RPMI7951 (cell line): ENCODE measurements at regions not wholly inside any gene's neighbourhood (a gene's known extent, or its start where the extent isn't known, plus 50 kb on each side); places are given as distances from the start of the nearest gene placed in this dataset.
A peak's percentile ranks its signal among the peaks of the same experiment; 100 is the strongest.
"Not testable (repeated sequence)": the region's sequence is repeated elsewhere in the genome, so short reads cannot be mapped to it uniquely, and the experiment has no call there.

ENCODE experiments used
- DNase-seq: peaks from one replicate; pipeline ENCODE4 v3.0.0-alpha.2; 2012; ENCODE audit warnings: low read depth

DNA sequence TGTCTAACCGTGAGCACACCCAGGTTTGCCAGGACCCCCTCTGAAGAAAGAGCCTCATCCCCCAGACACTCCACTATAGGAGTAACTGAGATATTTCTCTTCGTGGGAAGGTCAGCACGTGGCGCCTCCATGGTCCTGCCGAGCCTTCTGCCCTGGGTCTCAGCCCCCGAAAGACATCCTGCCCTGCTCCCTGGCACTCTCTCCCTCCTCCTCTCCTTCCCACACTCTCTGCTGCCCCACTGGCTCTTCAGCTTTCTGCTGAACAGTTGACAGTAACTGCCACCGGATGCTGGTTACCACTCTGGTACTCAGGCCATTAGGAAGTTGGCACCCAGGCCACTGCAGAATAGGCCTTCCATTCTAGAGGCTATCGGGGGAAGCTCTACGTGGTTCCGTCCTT lies 185.2 kb downstream of the UACA start:
- no peak for DNase-seq

DNA sequence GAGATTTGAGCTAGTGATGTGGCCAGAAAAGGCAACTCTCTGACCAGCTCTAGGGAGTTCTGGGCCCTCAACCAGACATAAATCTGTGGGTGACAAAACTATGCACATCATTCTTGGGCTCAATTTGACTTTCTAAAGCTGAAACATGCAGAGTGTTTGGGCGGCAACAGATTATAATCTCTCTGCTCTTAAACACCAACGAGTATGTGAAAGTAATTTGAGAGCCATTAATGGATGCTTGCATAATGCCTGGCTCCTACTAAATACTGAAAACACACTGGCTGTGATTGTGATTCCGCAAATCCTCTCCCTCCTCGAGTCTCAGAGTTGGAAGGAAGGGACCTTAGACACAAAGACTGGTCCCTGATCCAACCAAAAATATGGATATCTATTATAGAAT lies 186.7 kb downstream of the UACA start:
- DNase-seq = no peak

DNA sequence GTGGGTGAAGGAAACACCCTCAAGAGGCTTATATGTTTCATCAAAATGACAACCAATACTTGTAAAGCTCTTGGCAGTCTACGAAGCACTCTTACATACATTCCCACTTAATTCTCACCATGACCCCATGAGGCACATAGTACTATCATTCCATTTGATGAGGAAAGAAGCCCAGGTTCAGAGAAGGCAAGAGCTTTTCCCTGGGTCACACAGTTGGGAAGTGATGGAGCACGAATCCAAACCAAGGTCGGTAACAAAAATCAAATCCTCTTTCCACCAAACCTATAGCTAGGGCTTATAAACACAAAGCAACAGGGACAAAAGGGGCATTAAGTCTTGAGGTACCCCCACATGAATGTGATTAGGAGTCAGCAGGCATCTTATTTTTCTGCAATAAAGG lies 187.1 kb downstream of the UACA start:
- DNase-seq = no peak

DNA sequence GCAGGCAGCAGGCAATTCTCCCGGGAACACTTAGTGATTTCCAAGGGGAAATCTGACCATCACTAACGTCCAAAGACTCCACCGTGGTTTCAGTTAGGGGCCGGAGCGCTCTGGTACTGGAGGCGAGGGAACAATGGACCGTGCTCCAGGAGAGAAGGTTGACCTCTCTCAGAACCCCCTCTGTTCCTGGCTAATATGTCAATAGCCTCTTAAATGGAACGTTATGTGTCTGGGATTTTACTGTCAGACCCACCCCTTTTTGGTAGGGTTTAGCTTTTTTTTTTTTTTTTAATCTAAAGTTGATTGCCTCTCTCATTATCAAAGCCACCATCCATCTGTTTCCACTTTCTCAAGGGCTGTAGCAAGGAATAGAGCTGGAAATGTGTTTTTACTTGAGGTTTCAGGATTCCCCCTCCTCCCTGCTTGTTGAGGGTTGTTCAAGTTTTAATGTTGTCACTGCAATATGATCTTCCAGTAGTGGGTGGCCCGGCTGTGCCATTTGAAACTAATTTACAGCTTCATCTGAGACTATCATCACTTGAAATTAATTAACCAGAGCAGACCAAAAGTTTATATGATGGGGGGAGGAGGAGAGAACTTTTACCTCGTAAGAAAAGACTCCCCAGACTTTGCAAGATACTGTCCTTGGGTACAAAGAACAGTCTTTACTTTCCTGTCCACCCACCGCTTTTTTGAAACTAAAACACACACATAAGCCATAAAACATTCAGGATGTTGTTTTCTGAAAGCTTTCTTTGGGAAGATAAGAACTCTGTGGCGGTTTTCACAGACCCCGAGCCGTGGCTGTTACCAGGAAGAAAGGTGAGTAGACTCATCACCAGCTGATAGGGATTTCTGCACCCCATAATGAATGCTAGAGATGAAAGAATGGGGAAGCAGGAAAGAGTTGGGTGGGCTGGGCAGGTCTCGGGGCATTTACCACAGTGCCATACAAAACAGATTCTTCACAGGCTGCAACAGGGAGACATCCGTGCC lies 187.8 kb downstream of the UACA start:
- DNase-seq = peak; percentile 37

DNA sequence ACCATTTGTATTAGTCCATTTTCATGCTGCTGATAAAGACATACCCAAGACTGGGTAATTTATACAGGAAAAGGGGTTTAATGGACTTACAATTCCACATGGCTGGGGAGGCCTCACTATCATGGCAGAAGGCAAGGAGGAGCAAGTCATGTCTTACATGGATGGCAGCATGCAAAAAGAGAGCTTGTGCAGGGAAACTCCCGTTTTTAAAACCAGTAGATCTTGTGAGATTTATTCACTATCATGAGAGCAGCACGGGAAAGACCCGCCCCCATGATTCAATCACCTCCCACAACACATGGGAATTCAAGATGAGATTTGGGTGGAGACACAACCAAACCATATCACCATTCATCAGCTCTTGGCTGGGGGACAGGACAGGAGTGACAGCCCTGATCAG lies 189.0 kb downstream of the UACA start:
- DNase-seq = not testable (repeated sequence)

DNA sequence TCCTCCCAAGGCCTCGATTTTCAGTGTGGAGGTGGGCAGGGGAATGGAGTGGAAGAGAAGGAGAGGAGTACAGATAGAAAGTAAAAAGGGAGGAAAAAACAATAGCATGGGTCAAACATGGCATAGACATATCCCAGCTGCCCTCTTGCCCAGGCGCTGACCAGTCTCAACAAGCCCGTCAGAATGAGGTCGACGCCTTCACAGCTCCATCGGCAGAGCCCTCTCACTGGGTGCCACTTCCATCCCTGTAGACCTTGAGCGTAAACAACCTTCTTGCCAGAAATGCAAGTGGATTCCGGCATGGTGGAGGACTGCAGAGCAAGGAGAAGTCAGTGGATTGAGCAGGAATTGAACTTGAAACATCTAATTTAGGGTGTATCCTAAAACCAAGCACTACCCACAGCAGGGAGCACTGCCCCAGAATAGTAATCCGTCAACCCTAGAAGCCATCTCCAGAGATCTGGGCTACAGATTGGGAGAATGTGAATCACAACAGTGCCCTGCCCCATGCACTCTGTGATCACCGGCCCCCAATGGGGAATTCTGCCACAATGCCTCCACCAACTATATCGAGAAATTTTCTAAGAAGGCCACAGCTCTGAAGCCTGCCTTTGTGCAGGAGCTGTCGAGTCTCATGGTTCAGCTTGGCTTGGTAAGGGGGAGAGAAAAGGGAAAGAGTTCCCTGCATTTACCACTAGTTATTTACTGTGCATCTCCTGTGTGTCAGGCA lies 190.1 kb downstream of the UACA start:
- DNase-seq = no peak

DNA sequence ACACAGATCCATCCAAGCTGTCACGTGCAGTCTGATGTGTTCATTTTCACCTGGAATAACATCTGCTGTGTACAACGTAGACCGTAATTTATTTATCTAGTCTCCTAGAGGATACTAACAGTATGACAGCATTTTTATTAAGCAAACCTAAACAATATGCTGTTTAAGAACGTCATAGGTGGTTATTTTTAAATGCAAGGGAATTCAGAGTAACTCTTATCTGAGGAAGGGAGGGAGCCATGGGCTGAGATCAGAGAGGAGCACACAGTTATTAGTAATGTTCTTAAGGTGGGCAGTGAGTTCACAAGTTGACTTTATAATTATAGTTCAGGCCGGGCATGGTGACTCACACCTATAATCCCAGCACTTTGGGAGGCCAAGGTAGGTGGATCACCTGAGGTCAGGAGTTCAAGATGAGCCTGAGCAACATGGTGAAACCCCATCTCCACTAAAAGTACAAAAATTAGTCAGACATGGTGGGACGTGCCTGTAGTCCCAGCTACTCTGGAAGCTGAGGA lies 193.6 kb downstream of the UACA start:
- DNase-seq = no peak

DNA sequence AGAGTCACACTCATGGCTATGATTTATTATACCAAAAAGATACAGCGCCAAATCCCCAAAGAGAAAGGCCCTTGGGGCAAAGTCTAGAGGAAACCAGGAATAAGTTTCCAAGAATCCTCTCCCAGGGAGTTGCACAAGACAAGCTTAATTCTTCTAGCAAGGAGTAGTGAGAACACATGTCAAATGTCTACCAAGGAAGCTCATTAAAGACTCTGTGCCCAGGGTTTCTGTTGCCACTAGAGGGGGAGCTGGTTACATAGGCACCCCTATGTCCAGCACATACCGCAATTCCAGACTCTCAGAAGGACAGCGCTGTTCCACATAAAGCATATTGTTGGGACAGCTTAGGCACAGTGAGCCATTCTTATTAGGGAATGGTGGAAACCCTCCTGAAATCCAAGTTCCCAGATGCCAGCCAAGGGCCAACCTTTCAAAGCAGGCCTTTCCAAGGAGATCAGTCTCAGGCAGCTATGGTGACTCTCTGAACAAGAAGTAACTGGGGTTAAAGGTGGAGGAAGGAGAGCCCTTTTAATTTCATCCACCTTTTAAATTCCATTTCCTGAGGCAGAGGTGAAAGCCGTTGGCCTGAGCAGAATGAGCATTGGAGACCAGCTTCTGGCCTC lies 194.2 kb downstream of the UACA start:
- DNase-seq = peak; percentile 87

DNA sequence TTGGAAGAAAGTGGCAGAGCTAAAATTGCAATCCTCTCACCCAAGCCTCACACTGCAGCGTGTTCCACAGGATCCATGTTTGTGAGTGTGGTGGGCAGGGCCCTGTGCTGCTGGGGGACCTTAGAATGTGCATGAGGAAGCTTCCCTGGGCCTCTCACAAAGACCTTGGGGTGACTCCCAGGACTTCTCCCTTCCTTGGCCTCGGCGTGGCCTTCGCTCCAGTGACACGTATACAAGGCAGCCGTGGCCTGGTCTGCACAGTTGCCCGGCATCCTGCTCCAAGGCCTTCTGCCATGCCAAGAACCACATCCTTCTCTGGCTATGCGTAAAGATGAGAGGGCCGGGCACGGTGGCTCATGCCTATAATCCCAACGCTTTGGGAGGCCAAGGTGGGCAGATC lies 196.4 kb downstream of the UACA start:
- DNase-seq = no peak

DNA sequence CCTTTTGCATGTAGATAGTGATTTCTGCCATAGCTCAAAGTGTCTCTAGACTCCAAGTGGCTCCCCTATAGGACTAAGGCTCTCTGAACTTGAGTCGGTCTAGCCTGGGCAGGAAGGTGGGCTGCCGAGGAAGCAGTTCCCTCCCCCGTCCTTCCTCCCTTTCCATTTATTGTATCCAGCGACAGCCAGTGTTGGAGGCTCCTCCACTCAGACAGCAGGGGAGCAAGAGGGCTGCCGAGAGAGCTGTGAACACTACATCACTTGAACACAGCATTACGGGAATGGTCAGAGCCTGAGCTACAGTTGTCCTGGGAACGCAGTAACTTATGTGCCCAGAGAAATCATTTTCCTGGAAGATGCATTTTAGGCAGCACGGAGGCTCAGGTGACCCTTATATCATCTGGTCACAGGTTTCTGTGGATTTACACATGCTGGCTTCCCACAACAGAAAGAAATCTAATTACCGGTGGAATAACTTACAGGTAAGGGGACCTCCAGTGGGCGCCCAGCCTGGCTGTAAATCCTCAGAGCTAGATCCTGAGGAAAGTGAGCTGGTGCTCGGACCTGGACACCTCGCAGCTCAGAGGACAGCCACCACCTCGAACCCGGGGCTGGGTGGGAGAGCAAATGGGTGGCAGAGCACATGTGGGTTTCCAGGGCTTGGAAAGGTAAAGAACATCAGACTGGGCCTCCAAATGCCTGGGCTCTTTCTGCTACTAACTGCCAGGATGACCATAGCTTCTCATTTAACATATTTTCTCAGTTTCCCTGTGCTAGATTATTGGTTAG lies 197.1 kb downstream of the UACA start:
- no peak for DNase-seq

DNA sequence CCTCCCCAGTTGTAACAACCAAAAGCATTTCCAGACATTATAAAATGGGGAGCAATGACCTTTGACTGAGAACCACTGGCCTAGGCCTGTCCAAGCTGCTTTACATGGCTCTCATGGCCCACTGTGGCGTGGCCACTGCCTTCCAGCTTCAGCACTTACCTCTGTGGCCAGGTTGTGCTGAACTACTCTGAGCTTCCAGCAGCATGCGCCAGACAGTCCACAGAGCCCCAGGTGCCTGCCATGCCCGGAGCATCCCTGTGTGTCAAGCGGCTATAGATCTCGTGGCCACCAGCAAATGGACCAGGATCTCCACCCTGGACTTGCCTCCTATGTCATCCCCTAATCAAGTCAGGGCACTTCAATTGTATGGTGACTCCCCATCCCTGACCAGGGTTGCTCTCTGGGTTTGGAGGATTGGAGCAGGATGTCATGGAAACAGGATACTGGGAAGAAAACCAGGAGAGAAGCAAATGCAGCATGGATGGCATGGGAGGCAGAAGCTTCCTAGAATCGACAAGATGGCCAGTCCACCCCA lies 199.7 kb downstream of the UACA start:
- no peak for DNase-seq

DNA sequence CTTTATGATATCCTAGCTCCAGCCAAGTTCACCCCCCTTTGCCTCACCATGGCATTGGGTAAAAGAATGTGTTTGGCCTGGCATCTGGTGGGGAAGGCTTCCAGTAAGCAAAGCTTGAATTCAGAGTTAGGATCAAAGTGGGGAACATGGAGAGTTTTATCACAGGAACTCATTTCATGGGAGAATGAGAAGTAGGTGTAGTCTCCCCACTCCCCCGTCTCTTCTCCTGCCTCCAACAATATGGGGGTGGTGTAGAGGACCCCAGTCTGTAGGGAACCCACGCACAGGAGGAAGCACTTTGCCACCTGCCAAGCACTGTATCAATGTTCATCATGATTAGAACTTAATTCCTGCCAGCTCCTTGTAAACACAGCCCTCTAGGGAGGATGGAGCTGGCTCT lies 200.5 kb downstream of the UACA start:
- no peak for DNase-seq

DNA sequence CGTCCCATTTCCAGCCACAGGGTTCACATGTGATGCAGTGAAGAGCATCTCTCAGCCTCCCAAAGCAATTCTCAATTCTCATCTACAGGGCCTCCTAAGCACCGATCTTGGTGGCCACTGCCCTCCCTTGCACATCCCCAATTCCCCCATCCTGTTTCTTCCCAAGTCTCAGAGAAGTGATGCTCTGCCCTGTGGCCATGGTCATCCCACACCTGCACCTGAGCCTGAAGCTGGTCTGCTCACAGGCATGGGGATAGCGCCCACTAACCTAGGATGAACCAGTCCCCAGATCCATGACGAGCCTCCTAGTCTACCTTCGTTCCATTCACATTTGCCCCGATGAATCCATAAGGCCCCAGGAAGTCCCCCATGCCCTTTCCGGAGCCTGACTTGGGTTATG lies 201.5 kb downstream of the UACA start:
- no peak for DNase-seq

DNA sequence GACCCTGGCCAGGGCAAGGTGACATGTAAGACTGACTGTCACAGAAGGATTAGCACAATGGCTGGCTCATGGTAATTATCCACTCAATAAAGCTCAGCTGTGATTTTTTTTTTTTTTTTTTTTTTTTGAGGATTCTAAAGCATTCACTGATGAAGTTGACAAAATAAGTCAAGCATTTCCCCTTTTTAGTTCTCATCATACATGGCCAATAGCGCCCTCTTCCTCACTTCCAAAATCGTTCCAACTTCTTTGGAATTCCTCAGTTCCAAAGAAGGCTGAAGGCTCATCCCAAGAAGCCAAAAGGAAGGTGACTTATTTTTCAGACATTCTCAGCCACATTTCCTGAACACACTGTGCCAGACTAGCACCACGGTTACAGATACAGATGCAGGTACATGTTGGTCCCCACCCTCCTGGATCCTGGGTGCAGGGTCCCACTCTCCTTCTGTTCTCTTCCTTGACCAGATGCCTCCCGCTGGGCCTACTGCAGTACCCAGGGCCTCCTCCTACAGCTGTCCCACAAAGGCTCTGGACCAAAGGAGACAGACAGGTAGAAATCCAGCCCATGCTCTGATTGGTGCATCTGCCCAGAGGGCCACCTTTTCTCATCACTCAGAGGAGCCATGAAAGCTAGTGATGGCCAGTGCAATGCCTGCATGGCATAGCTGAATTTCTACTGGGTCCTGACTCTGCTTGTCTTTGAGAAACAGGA lies 202.6 kb downstream of the UACA start:
- DNase-seq = no peak

DNA sequence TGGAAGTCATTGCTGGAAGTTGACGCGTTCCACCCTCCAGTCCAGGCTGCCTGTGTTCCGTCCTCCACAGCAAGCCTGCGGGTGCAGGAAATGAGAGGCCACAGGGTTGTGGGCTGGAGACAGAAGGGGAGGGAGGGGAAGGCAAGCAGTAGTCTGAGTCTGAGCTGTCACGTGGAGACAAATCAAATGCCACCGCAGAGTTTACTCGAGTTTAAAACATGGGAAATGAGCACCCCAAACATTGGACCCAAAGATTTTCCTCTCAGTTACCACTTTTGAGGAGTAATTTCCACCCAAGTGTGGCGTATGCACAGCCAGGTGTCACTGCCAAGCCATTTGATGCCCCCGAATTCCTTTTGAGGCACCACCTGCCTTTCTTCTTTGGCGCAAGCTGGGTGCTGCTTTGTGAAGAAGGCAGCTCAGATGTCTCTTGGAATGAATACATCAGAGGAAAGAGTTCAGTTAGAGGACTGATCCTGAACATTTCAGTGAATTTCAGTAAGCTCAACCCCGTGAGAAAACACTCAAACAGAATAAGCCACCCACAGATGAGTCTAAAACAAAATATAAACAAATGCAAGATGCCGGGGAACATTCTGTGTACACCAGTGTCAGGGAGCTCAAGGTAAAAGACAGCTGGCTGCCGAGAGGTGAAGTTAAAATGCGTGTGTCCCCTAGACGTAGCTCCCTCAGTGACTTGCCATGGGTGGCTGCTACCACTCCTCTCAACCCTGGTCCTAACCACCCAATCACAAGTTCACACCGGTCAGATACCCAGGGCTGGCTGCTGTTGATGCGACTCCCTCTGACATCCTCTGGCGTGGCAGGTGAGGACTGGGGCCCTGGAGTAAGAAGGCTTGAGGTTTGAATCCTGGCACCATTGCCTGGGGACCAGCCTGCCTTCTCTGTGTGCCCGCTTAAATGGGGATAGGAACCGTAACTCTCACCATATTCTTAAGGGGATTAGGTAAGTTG lies 203.8 kb downstream of the UACA start:
- peak; percentile 67 for DNase-seq

DNA sequence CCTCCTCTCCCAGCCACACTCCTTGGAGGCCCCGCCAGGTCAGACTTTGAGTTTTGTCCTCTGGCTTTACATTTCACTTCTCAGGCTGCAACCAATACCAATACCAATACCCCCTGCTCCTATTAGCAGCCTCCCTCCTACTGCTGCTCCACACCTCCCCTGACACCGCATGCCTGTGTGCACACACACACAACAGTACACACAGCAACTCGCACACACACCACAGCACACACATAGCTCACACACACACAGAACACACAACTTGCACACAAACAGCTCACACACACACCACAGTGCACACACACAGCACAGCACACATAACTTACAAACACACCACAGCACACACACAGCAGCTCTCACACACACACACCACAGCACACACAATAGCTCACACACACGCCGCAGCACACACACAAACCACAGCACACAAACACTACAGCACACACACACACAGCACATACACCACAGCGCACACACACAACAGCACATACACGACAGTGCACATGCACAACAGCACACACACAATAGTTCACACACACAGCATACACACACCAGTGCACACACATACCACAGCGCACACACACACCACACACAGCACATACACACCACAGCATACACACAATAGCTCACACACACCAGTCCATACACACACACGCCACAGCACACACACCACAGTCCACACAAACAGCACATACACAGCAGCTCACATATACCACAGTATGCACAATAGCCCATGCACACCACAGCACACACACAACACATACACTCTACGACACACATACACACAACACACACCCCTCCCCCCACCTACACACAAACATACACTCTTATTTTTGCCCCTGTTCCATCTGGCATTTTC lies 204.7 kb downstream of the UACA start:
- no peak for DNase-seq

DNA sequence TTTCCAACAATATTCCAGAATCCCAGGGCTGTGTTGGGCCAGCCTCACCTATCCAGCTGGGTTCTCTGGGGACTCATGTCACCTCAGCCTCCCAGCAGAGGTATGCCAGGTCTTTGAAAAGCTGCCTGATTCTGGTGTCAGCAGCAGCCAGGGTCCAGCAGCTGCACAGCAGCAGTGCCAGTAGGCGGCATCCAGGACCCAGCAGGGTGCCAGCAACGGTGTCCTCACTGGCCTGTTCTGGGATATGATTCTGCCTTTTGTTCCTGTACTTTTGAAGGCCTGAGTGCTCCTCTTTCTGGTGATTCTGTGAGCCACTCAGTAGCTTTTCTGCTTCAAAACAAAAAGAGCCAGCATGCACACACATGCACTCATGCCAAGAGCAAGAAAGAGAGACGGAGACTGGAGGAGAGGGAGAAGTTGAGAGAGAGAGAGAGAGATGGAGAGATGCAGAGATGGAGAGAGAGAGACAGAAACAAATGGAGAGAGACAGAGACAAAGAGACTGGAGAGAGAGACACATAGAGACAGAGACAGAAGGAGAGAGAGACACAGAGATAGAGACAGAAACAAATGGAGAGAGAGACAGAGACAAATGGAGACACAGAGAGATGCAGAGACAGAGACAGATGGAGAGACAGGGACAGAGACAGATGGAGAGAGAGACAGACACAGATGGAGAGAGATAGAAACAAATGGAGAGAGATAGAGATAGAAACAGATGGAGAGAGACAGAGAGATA lies 205.7 kb downstream of the UACA start:
- no peak for DNase-seq

DNA sequence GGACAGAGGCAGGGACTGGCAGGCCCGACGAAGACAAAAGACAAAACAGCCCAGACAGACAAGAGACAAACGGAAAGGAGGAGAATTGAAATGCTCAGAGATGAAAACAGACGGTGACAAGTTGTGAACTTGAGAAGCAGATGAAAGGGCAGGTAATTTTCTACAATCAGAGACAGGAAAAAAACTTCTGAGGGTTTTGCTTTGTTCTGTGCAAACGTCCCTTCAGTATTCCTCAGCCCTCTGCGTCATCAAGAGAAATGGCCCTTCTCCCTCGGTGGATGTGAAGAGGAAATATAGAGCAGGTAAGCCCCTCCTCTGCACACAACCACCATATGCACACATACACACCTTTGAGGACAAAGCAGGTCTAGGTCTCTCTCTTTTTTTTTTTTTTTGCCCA lies 206.6 kb downstream of the UACA start:
- DNase-seq = no peak
